ENCODE measurements at regions not wholly inside any gene's neighbourhood (a gene's known extent, or its start where the extent isn't known, plus 50 kb on each side); places are given as distances from the start of the nearest gene placed in this dataset.

- TF ChIP-seq CTCF (IDR thresholded peaks at IDR 0.05) (no peak), POLR2A (IDR thresholded peaks at IDR 0.05) (no peak)
These were observed 142.6 kb downstream of the OR2K2 start for GRCh38 chr9:111187376-111187775.
